IPS-20b (cell line): ENCODE measurements at regions not wholly inside any gene's neighbourhood (a gene's known extent, or its start where the extent isn't known, plus 50 kb on each side); places are given as distances from the start of the nearest gene placed in this dataset.

ENCODE experiments used
- H3K27ac ChIP-seq: one replicate; pipeline ENCODE4 v1.5.1; 2013; ENCODE audit warnings: low read length
- H3K27me3 ChIP-seq: 2 replicates; pipeline ENCODE4 v1.6.1; 2013; ENCODE audit warnings: mild to moderate bottlenecking, low read length, inconsistent platforms; ENCODE audit not compliant: insufficient read depth
- H3K36me3 ChIP-seq: 2 replicates; pipeline ENCODE4 v1.6.1; 2013; ENCODE audit warnings: low read depth, mild to moderate bottlenecking, inconsistent platforms, low read length, moderate library complexity; ENCODE audit not compliant: insufficient read depth
- H3K4me1 ChIP-seq: 2 replicates; pipeline ENCODE4 v1.6.1; 2013; ENCODE audit warnings: mild to moderate bottlenecking, control low read depth, inconsistent platforms, low read length, moderate library complexity; ENCODE audit not compliant: insufficient read depth
- H3K4me3 ChIP-seq: 2 replicates; pipeline ENCODE4 v1.5.1; 2013; ENCODE audit warnings: mild to moderate bottlenecking, low read length, inconsistent platforms
- H3K9ac ChIP-seq: 2 replicates; pipeline ENCODE4 v1.6.1; 2013; ENCODE audit warnings: low read depth, mild to moderate bottlenecking, inconsistent platforms, low read length, moderate library complexity
- H3K9me3 ChIP-seq: 2 replicates; pipeline ENCODE4 v1.6.1; 2013; ENCODE audit warnings: mild to moderate bottlenecking, low read depth, low read length, inconsistent platforms; ENCODE audit not compliant: insufficient read depth

GRCh38 chr12:41907550-41907949 lies 237.1 kb downstream of the GXYLT1 start:
- Histone ChIP-seq H3K27ac (no peak overlapping the region), H3K36me3 (no peaks in the 10 kb centered on the region), H3K9ac (no peak overlapping the region), H3K9me3 (no peaks in the 10 kb centered on the region), H3K4me1 (peaks cover 16% of the 10 kb centered on the region), H3K4me3 (no peak overlapping the region), H3K27me3 (no peaks in the 10 kb centered on the region)

- H3K36me3 ChIP-seq = no peaks in the 10 kb centered on the region
Measured at GRCh38 chr12:41907021-41907420, 237.7 kb downstream of the GXYLT1 start.

GRCh38 chr12:41905759-41906297 lies 238.8 kb downstream of the GXYLT1 start:
- Histone ChIP-seq H3K9ac (no peak overlapping the region), H3K27ac (no peak overlapping the region), H3K36me3 (no peaks in the 10 kb centered on the region), H3K27me3 (no peaks in the 10 kb centered on the region), H3K4me3 (no peak overlapping the region), H3K4me1 (peaks cover 16% of the 10 kb centered on the region), H3K9me3 (no peaks in the 10 kb centered on the region)

More at GRCh38 chr12:41907021-41907420, 237.7 kb downstream of the GXYLT1 start:
- Histone ChIP-seq H3K4me3 (no peak overlapping the region), H3K9me3 (no peaks in the 10 kb centered on the region), H3K4me1 (peaks cover 16% of the 10 kb centered on the region), H3K9ac (no peak overlapping the region), H3K27me3 (no peaks in the 10 kb centered on the region), H3K27ac (no peak overlapping the region)

GRCh38 chr12:41905073-41905758 lies 239.5 kb downstream of the GXYLT1 start:
- no peak overlapping the region for H3K27ac ChIP-seq

GRCh38 chr12:41904041-41904440 lies 240.6 kb downstream of the GXYLT1 start:
- no peaks in the 10 kb centered on the region for H3K36me3 ChIP-seq
- H3K4me1 ChIP-seq = peaks cover 16% of the 10 kb centered on the region
- H3K9me3 ChIP-seq = no peaks in the 10 kb centered on the region
- no peak overlapping the region for H3K9ac ChIP-seq
- H3K27ac ChIP-seq = no peak overlapping the region
- no peak overlapping the region for H3K4me3 ChIP-seq
- no peaks in the 10 kb centered on the region for H3K27me3 ChIP-seq

More at GRCh38 chr12:41905073-41905758, 239.5 kb downstream of the GXYLT1 start:
- Histone ChIP-seq H3K27me3 (no peaks in the 10 kb centered on the region), H3K9ac (no peak overlapping the region), H3K36me3 (no peaks in the 10 kb centered on the region), H3K9me3 (no peaks in the 10 kb centered on the region), H3K4me1 (peaks cover 16% of the 10 kb centered on the region), H3K4me3 (no peak overlapping the region)

- Histone ChIP-seq H3K9me3 (no peaks in the 10 kb centered on the region; the same call in 1 of the 2 replicates), H3K4me1 (peaks cover 16% of the 10 kb centered on the region), H3K27ac (no peak overlapping the region), H3K27me3 (no peaks in the 10 kb centered on the region), H3K9ac (no peak overlapping the region), H3K4me3 (no peak overlapping the region), H3K36me3 (no peaks in the 10 kb centered on the region)
Measured at GRCh38 chr12:41903014-41903708, 241.5 kb downstream of the GXYLT1 start.

GRCh38 chr12:41899577-41899976 lies 245.1 kb downstream of the GXYLT1 start:
- no peaks in the 10 kb centered on the region for H3K27me3 ChIP-seq
- no peak overlapping the region for H3K27ac ChIP-seq
- peaks cover 5% of the 10 kb centered on the region; the same call in 1 of the 2 replicates for H3K9me3 ChIP-seq
- H3K36me3 ChIP-seq = no peaks in the 10 kb centered on the region
- H3K9ac ChIP-seq = no peak overlapping the region
- H3K4me1 ChIP-seq = no peaks in the 10 kb centered on the region; the same call in 1 of the 2 replicates
- H3K4me3 ChIP-seq = no peak overlapping the region

GRCh38 chr12:41897593-41897992 lies 247.1 kb downstream of the GXYLT1 start:
- Histone ChIP-seq H3K4me1 (no peaks in the 10 kb centered on the region), H3K9me3 (peaks cover 5% of the 10 kb centered on the region; the same call in 1 of the 2 replicates), H3K36me3 (no peaks in the 10 kb centered on the region), H3K27ac (no peak overlapping the region), H3K4me3 (no peak overlapping the region), H3K9ac (no peak overlapping the region), H3K27me3 (no peaks in the 10 kb centered on the region)

GRCh38 chr12:41893491-41893890 lies 251.2 kb downstream of the GXYLT1 start:
- Histone ChIP-seq H3K9ac (no peak overlapping the region), H3K36me3 (no peaks in the 10 kb centered on the region), H3K9me3 (peaks cover 5% of the 10 kb centered on the region; the same call in 1 of the 2 replicates), H3K4me1 (no peaks in the 10 kb centered on the region), H3K4me3 (no peak overlapping the region), H3K27ac (no peak overlapping the region), H3K27me3 (no peaks in the 10 kb centered on the region)

GRCh38 chr12:41892302-41892701 lies 252.4 kb downstream of the GXYLT1 start:
- Histone ChIP-seq H3K27me3 (no peaks in the 10 kb centered on the region), H3K9me3 (no peaks in the 10 kb centered on the region), H3K27ac (no peak overlapping the region), H3K4me1 (no peaks in the 10 kb centered on the region), H3K4me3 (no peak overlapping the region), H3K9ac (no peak overlapping the region), H3K36me3 (no peaks in the 10 kb centered on the region)

GRCh38 chr12:41891226-41891625 lies 253.4 kb downstream of the GXYLT1 start:
- H3K9ac ChIP-seq = no peak overlapping the region
- H3K27me3 ChIP-seq = no peaks in the 10 kb centered on the region
- no peak overlapping the region for H3K27ac ChIP-seq
- H3K9me3 ChIP-seq = no peaks in the 10 kb centered on the region
- H3K4me1 ChIP-seq = no peaks in the 10 kb centered on the region
- no peak overlapping the region for H3K4me3 ChIP-seq
- H3K36me3 ChIP-seq = no peaks in the 10 kb centered on the region

- no peaks in the 10 kb centered on the region for H3K27me3 ChIP-seq
- H3K36me3 ChIP-seq = no peaks in the 10 kb centered on the region
- H3K9me3 ChIP-seq = no peaks in the 10 kb centered on the region
- H3K4me3 ChIP-seq = no peak overlapping the region
- no peaks in the 10 kb centered on the region for H3K4me1 ChIP-seq
- no peak overlapping the region for H3K9ac ChIP-seq
- no peak overlapping the region for H3K27ac ChIP-seq
Measured at GRCh38 chr12:41888285-41888684, 256.4 kb downstream of the GXYLT1 start.
